ENCODE measurements at regions not wholly inside any gene's neighbourhood (a gene's known extent, or its start where the extent isn't known, plus 50 kb on each side); places are given as distances from the start of the nearest gene placed in this dataset.

DNA sequence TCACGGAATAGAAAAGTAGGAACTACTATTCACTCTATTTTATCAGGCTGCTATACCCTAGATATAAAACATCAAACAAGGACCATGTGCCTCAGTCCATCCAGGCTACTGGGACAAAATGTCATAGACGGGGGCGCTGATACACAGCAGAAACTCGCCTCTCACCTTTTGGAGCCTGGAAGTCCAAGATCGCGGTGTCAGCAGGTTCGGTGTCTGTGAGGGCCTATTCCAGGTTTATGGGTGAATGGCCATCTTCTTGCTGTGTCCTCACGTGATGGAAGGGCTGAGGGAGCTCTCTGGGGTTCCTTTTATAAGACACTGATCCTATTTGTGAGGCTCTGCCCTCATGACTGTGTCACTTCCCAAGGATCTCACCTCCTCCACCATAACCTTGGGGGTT is 89.5 kb downstream of the DLL1 start:
- Mint-ChIP-seq H3K4me1 (ENCODE audit: low read depth, unreplicated experiment) (peaks cover 12% of the 10 kb centered on the region), H3K27ac (ENCODE audit: unreplicated experiment) (no peak overlapping the region), H3K9me3 (ENCODE audit: unreplicated experiment) (peaks cover 8% of the 10 kb centered on the region), H3K36me3 (ENCODE audit: low read depth, unreplicated experiment) (no peaks in the 10 kb centered on the region), H3K27me3 (ENCODE audit: low read depth, unreplicated experiment) (peaks cover 7% of the 10 kb centered on the region), H3K4me3 (ENCODE audit: unreplicated experiment) (no peak overlapping the region)
- Histone ChIP-seq H3K4me1 (ENCODE audit: insufficient read depth, low read length) (no peaks in the 10 kb centered on the region), H3K9me3 (ENCODE audit: insufficient read depth, low read depth, low read length) (peaks cover 6% of the 10 kb centered on the region), H3K27ac (ENCODE audit: low read depth, low read length) (no peak overlapping the region), H3K36me3 (ENCODE audit: insufficient read depth, low read length) (no peaks in the 10 kb centered on the region), H3K27me3 (ENCODE audit: insufficient read depth, low read length) (no peaks in the 10 kb centered on the region), H3K9ac (ENCODE audit: low read length) (no peak overlapping the region), H3K4me3 (ENCODE audit: insufficient read depth, low read depth, low read length) (no peak overlapping the region), H4K20me1 (ENCODE audit: insufficient read depth, low read length) (no peaks in the 10 kb centered on the region), H3K79me2 (ENCODE audit: insufficient read depth, low read length) (no peaks in the 10 kb centered on the region), H3K4me2 (ENCODE audit: low read length) (no peak overlapping the region), H2AFZ (ENCODE audit: low read depth, low read length) (no peak overlapping the region)
- no peak for FAIRE-seq
- TF ChIP-seq, protein P1, sequence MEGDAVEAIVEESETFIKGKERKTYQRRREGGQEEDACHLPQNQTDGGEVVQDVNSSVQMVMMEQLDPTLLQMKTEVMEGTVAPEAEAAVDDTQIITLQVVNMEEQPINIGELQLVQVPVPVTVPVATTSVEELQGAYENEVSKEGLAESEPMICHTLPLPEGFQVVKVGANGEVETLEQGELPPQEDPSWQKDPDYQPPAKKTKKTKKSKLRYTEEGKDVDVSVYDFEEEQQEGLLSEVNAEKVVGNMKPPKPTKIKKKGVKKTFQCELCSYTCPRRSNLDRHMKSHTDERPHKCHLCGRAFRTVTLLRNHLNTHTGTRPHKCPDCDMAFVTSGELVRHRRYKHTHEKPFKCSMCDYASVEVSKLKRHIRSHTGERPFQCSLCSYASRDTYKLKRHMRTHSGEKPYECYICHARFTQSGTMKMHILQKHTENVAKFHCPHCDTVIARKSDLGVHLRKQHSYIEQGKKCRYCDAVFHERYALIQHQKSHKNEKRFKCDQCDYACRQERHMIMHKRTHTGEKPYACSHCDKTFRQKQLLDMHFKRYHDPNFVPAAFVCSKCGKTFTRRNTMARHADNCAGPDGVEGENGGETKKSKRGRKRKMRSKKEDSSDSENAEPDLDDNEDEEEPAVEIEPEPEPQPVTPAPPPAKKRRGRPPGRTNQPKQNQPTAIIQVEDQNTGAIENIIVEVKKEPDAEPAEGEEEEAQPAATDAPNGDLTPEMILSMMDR (IDR thresholded peaks at IDR 0.05; ENCODE audit: insufficient read depth, low read depth, low read length), result no peak
- no peak for TF ChIP-seq EZH2 (IDR thresholded peaks at IDR 0.05; ENCODE audit: insufficient read depth, low read length)
- no peak for DNase-seq (ENCODE audit: low read depth)

DNA sequence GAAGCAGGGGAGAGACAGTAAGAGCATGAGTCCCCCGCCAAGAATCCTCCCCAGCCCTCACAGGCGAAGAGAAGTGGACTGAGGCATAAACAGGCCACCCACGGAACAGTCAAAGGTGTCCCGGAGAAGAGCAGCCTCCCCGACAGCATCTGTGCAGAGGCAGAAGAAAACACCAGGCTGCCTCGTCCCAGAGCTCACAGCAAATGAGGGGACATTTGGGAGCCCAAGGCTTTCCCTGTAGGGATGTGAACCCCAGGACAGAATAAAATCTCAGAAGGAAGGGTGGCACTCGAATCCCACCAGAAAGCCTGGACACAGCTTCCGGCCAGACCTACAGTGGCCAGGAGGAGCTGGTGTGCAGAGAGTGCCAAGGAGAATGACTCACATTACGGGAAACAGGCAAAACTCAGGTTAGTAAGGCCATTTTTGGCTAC is 90.4 kb downstream of the DLL1 start:
- peaks cover 7% of the 10 kb centered on the region for H3K27me3 Mint-ChIP-seq (ENCODE audit: low read depth, unreplicated experiment)
- no peaks in the 10 kb centered on the region for H4K20me1 ChIP-seq (ENCODE audit: insufficient read depth, low read length)
- no peak overlapping the region for H3K4me3 Mint-ChIP-seq (ENCODE audit: unreplicated experiment)

DNA sequence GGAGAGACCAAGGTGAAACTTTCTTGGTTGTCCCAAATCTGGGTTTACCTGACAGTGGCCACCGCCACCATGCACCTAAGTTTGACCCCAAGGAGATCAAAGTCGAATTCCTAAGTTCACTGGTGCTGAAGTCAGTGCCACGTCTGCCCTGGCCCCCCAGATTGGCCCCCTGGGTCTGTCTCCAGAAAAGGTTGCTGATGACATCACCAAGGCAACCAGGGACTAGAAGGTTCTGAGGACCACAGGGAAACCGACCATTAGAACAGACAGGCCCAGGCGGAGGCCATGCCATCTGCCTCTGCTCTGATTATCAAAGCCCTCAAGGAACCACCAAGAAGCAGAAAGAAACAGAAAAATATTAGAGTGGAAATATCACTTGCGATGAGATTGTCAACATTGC is 91.2 kb downstream of the DLL1 start:
- H3K9ac ChIP-seq (ENCODE audit: low read length), result no peak overlapping the region
- H3K36me3 ChIP-seq (ENCODE audit: insufficient read depth, low read length), result no peaks in the 10 kb centered on the region
- FAIRE-seq, result no peak
- no peaks in the 10 kb centered on the region for H3K36me3 Mint-ChIP-seq (ENCODE audit: low read depth, unreplicated experiment)
- no peaks in the 10 kb centered on the region for H3K27me3 ChIP-seq (ENCODE audit: insufficient read depth, low read length)
- peaks cover 12% of the 10 kb centered on the region for H3K4me1 Mint-ChIP-seq (ENCODE audit: low read depth, unreplicated experiment)
- H4K20me1 ChIP-seq (ENCODE audit: insufficient read depth, low read length), result no peaks in the 10 kb centered on the region
- H3K4me3 ChIP-seq (ENCODE audit: insufficient read depth, low read depth, low read length), result no peak overlapping the region
- H3K27me3 Mint-ChIP-seq (ENCODE audit: low read depth, unreplicated experiment), result peaks cover 4% of the 10 kb centered on the region
- H3K27ac Mint-ChIP-seq (ENCODE audit: unreplicated experiment), result no peak overlapping the region
- H3K9me3 Mint-ChIP-seq (ENCODE audit: unreplicated experiment), result peaks cover 15% of the 10 kb centered on the region
- H3K9me3 ChIP-seq (ENCODE audit: insufficient read depth, low read depth, low read length), result peaks cover 8% of the 10 kb centered on the region
- no peak for DNase-seq (ENCODE audit: low read depth)
- TF ChIP-seq EZH2 (IDR thresholded peaks at IDR 0.05; ENCODE audit: insufficient read depth, low read length), result no peak
- TF ChIP-seq, protein P1 (IDR thresholded peaks at IDR 0.05; ENCODE audit: insufficient read depth, low read depth, low read length), result no peak
- H3K27ac ChIP-seq (ENCODE audit: low read depth, low read length), result no peak overlapping the region
- no peaks in the 10 kb centered on the region for H3K79me2 ChIP-seq (ENCODE audit: insufficient read depth, low read length)
- H3K4me3 Mint-ChIP-seq (ENCODE audit: unreplicated experiment), result no peak overlapping the region
- H3K4me1 ChIP-seq (ENCODE audit: insufficient read depth, low read length), result no peaks in the 10 kb centered on the region
- no peak overlapping the region for H3K4me2 ChIP-seq (ENCODE audit: low read length)
- H2AFZ ChIP-seq (ENCODE audit: low read depth, low read length), result no peak overlapping the region

More for the DNA sequence above, 90.4 kb downstream of the DLL1 start:
- TF ChIP-seq, protein P1 (IDR thresholded peaks at IDR 0.05; ENCODE audit: insufficient read depth, low read depth, low read length), result no peak
- TF ChIP-seq EZH2 (IDR thresholded peaks at IDR 0.05; ENCODE audit: insufficient read depth, low read length), result no peak
- no peak overlapping the region for H3K27ac ChIP-seq (ENCODE audit: low read depth, low read length)
- Mint-ChIP-seq H3K4me1 (ENCODE audit: low read depth, unreplicated experiment) (peaks cover 12% of the 10 kb centered on the region), H3K9me3 (ENCODE audit: unreplicated experiment) (peaks cover 12% of the 10 kb centered on the region), H3K36me3 (ENCODE audit: low read depth, unreplicated experiment) (no peaks in the 10 kb centered on the region), H3K27ac (ENCODE audit: unreplicated experiment) (no peak overlapping the region)
- peaks cover 8% of the 10 kb centered on the region for H3K9me3 ChIP-seq (ENCODE audit: insufficient read depth, low read depth, low read length)
- H3K9ac ChIP-seq (ENCODE audit: low read length), result no peak overlapping the region
- peak; percentile 61 for DNase-seq (ENCODE audit: low read depth)
- peak overlapping the region; percentile 21 for H2AFZ ChIP-seq (ENCODE audit: low read depth, low read length)
- no peaks in the 10 kb centered on the region for H3K36me3 ChIP-seq (ENCODE audit: insufficient read depth, low read length)
- H3K79me2 ChIP-seq (ENCODE audit: insufficient read depth, low read length), result no peaks in the 10 kb centered on the region
- no peak overlapping the region for H3K4me2 ChIP-seq (ENCODE audit: low read length)
- no peaks in the 10 kb centered on the region for H3K27me3 ChIP-seq (ENCODE audit: insufficient read depth, low read length)
- FAIRE-seq, result no peak
- no peaks in the 10 kb centered on the region for H3K4me1 ChIP-seq (ENCODE audit: insufficient read depth, low read length)
- no peak overlapping the region for H3K4me3 ChIP-seq (ENCODE audit: insufficient read depth, low read depth, low read length)

Measured in astrocyte (in vitro differentiated cells and primary cell).